22Rv1 (cell line): ENCODE measurements at regions not wholly inside any gene's neighbourhood (a gene's known extent, or its start where the extent isn't known, plus 50 kb on each side); places are given as distances from the start of the nearest gene placed in this dataset.

Source experiments
- H3K27ac ChIP-seq: fragments of 450-650 bp; 2 replicates; pipeline ENCODE4 v1.5.1; 2017
- ZFX ChIP-seq: fragments of 450-650 bp; IDR thresholded peaks from 2 replicates; pipeline ENCODE4 v1.6.1; 2017; ENCODE audit warnings: antibody characterized with exemption, borderline replicate concordance
- TF ChIP-seq, protein P1 (sequence below): fragments of 450-650 bp; IDR thresholded peaks from 2 replicates; pipeline ENCODE4 v1.5.1; 2017; ENCODE audit warnings: mild to moderate bottlenecking

- H3K27ac ChIP-seq = no peak overlapping the region
- no peak for TF ChIP-seq ZFX
- TF ChIP-seq, protein P1, sequence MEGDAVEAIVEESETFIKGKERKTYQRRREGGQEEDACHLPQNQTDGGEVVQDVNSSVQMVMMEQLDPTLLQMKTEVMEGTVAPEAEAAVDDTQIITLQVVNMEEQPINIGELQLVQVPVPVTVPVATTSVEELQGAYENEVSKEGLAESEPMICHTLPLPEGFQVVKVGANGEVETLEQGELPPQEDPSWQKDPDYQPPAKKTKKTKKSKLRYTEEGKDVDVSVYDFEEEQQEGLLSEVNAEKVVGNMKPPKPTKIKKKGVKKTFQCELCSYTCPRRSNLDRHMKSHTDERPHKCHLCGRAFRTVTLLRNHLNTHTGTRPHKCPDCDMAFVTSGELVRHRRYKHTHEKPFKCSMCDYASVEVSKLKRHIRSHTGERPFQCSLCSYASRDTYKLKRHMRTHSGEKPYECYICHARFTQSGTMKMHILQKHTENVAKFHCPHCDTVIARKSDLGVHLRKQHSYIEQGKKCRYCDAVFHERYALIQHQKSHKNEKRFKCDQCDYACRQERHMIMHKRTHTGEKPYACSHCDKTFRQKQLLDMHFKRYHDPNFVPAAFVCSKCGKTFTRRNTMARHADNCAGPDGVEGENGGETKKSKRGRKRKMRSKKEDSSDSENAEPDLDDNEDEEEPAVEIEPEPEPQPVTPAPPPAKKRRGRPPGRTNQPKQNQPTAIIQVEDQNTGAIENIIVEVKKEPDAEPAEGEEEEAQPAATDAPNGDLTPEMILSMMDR = no peak
Measured at GRCh38 chr18:10111944-10112343, 198.1 kb downstream of the VAPA start.

- H3K27ac ChIP-seq = no peak overlapping the region
- TF ChIP-seq, protein P1 = no peak
- no peak for TF ChIP-seq ZFX
Measured at GRCh38 chr18:10113121-10114022, 199.6 kb downstream of the VAPA start.

GRCh38 chr18:10114717-10115463 is 201.1 kb downstream of the VAPA start:
- no peak overlapping the region for H3K27ac ChIP-seq
- no peak for TF ChIP-seq ZFX
- TF ChIP-seq, protein P1 = no peak

DNA sequence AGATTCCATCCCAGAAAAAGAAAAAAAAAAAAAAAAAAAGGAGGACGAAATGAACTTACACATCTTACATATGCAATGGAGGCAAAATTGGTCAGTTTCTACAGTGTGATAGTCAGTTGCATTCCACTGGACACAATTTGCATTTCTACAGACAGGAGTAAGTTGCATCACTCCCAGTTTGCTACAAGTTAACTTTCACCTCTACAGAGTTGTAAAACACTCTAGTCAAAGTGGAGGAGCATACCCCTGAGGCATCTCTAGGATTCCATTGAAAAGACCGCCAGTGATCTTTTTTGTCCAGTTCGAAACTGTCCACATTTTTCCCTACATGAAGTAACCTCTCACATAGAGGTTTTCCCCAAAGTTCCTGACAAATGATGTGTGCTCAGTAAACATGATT is 202.8 kb downstream of the VAPA start:
- H3K27ac ChIP-seq = no peak overlapping the region
- no peak for TF ChIP-seq ZFX
- TF ChIP-seq, protein P1 = no peak

- H3K27ac ChIP-seq = no peak overlapping the region
- no peak for TF ChIP-seq ZFX
- TF ChIP-seq, protein P1 = no peak
Measured at GRCh38 chr18:10119528-10119927, 205.7 kb downstream of the VAPA start.

- H3K27ac ChIP-seq = no peak overlapping the region
- TF ChIP-seq ZFX = no peak
- TF ChIP-seq, protein P1 = no peak
Measured at GRCh38 chr18:10119991-10120390, 206.2 kb downstream of the VAPA start.

DNA sequence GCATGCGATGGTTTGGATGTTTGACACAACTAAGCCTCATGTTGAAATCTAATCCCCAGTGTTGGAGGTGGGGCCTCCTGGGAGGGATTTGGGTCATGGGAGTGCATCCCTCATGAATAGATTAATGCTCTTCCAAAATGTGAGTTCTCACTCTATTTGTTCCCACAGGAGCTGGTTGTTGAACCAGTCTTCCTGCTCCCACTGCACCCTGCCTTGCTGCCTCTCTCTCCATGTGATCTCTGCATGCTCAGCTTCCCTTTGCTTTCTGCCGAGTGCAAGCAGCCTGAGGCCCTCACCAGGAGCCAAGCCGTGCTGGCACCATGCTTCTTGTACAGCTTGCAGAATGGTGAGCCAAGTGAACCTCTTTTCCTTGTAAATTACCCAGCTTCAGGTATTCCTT is 206.8 kb downstream of the VAPA start:
- TF ChIP-seq, protein P1 = no peak
- no peak for TF ChIP-seq ZFX
- H3K27ac ChIP-seq = no peak overlapping the region
